PC-3 (cell line): ENCODE measurements at regions not wholly inside any gene's neighbourhood (a gene's known extent, or its start where the extent isn't known, plus 50 kb on each side); places are given as distances from the start of the nearest gene placed in this dataset.

ENCODE experiments used
- CTCF ChIP-seq: fragments of 300-600 bp; sonication (generic); conservative IDR thresholded peaks from 2 replicates; pipeline ENCODE4 v1.5.1; 2017; ENCODE audit warnings: antibody characterized with exemption, low read depth, mild to moderate bottlenecking, low read length
- EZH2 ChIP-seq: fragments of 300-600 bp; sonication (generic); IDR thresholded peaks from one replicate; pipeline ENCODE4 v1.6.1; 2017; ENCODE audit warnings: antibody characterized with exemption, mild to moderate bottlenecking, low read length; ENCODE audit not compliant: unreplicated experiment

- TF ChIP-seq CTCF: no peak
- no peak for TF ChIP-seq EZH2
Observed at GRCh38 chr1:60430375-60430774, 356.8 kb upstream of the C1orf87 start.
